MCF 10A (cell line): ENCODE measurements at regions not wholly inside any gene's neighbourhood (a gene's known extent, or its start where the extent isn't known, plus 50 kb on each side); places are given as distances from the start of the nearest gene placed in this dataset.

Source experiments
- BruUV-seq: library from RNA; stranded (reverse); fragments of 400-500 nt; replicated peaks from 2 replicates; lab custom pipeline; 2021; lab: Mats Ljungman, UMichigan
- CTCF ChIA-PET: fragments of 300-600 bp; sonication (Branson Sonifier 250); formaldehyde crosslinking; extraction: SDS; loops from one replicate; lab custom pipeline; 2021; ENCODE audit warnings: antibody characterized with exemption, inconsistent platforms; lab: Yijun Ruan, JAX
- POLR2A ChIA-PET: fragments of 300-600, 350-650 bp; sonication (Branson Sonifier 250); formaldehyde crosslinking; extraction: SDS; loops from one replicate; lab custom pipeline; 2020; ENCODE audit warnings: antibody characterized with exemption, inconsistent platforms; lab: Yijun Ruan, JAX
- DNase-seq: peaks from one replicate; pipeline ENCODE4 v3.0.0-alpha.2; 2018; ENCODE audit not compliant: unreplicated experiment
- H3K27ac Mint-ChIP-seq: one replicate; pipeline ENCODE4 v1.8.0; 2022; ENCODE audit warnings: mild to moderate bottlenecking, low read depth, mixed read lengths; ENCODE audit not compliant: unreplicated experiment
- H3K27me3 Mint-ChIP-seq: one replicate; pipeline ENCODE4 v1.8.0; 2022; ENCODE audit warnings: mixed read lengths; ENCODE audit not compliant: insufficient read depth, unreplicated experiment
- H3K36me3 Mint-ChIP-seq: one replicate; pipeline ENCODE4 v1.8.0; 2022; ENCODE audit warnings: mild to moderate bottlenecking, moderate library complexity, mixed read lengths; ENCODE audit not compliant: insufficient read depth, unreplicated experiment
- H3K4me1 Mint-ChIP-seq: one replicate; pipeline ENCODE4 v1.8.0; 2022; ENCODE audit warnings: mixed read lengths; ENCODE audit not compliant: insufficient read depth, unreplicated experiment
- H3K4me3 Mint-ChIP-seq: one replicate; pipeline ENCODE4 v1.8.0; 2022; ENCODE audit warnings: mild to moderate bottlenecking, moderate library complexity, mixed read lengths; ENCODE audit not compliant: unreplicated experiment
- H3K9me3 Mint-ChIP-seq: one replicate; pipeline ENCODE4 v1.8.0; 2022; ENCODE audit warnings: mixed read lengths; ENCODE audit not compliant: unreplicated experiment
- CTCF ChIP-seq: fragments of 200-600 bp; IDR thresholded peaks from one replicate; pipeline ENCODE4 v1.8.0; 2022; ENCODE audit warnings: antibody characterized with exemption, mild to moderate bottlenecking; ENCODE audit not compliant: unreplicated experiment
- intact Hi-C: fragments of 100-400 bp; cut with micrococcal nuclease; formaldehyde crosslinking; loops from 2 replicates; pipeline ENCODE4 v1.14.1; 2022

- BruUV-seq: no TSS peak
- intact Hi-C loops: no loop called here
- Mint-ChIP-seq H3K36me3 (no peaks in the 10 kb centered on the region), H3K4me3 (no peak overlapping the region), H3K27ac (no peak overlapping the region), H3K9me3 (no peaks in the 10 kb centered on the region), H3K27me3 (no peaks in the 10 kb centered on the region), H3K4me1 (peaks cover 13% of the 10 kb centered on the region)
- peak; percentile 9 for DNase-seq
- TF ChIP-seq CTCF: no peak
- ChIA-PET CTCF (interaction anchor here (0.6 to 0.9 kb wide), 4 partner anchors 545 to 1280 kb away, joined by 3 to 5 read pairs (median 4); no protein-coding TSS in a partner anchor), POLR2A (interaction anchor here (0.6 to 1.2 kb wide), 3 partner anchors 91 to 470 kb away, joined by 3 to 5 read pairs (median 4); partner anchors contain the start of genes FAM76B and SESN3)
Observed at GRCh38 chr11:95698676-95699557, 90.7 kb downstream of the FAM76B start.

- Mint-ChIP-seq H3K9me3 (no peaks in the 10 kb centered on the region), H3K4me3 (no peak overlapping the region), H3K27ac (no peak overlapping the region), H3K36me3 (no peaks in the 10 kb centered on the region), H3K4me1 (peaks cover 11% of the 10 kb centered on the region), H3K27me3 (no peaks in the 10 kb centered on the region)
- ChIA-PET CTCF (interaction anchor here (0.6 to 7.2 kb wide), 4 partner anchors 9 to 614 kb away, joined by 3 to 49 read pairs (median 4); no protein-coding TSS in a partner anchor), POLR2A (interaction anchor here (0.7 to 0.9 kb wide), 2 partner anchors 175 to 467 kb away, joined by 3 to 6 read pairs; partner anchors contain the start of gene SESN3)
- intact Hi-C loops: no loop called here
- no peak for DNase-seq
- no TSS peak for BruUV-seq
- no peak for TF ChIP-seq CTCF
Observed at GRCh38 chr11:95697614-95698408, 91.8 kb downstream of the FAM76B start.

GRCh38 chr11:95695181-95695580 lies 94.4 kb downstream of the FAM76B start:
- intact Hi-C loops: no loop called here
- H3K27me3 Mint-ChIP-seq: no peaks in the 10 kb centered on the region
- H3K4me1 Mint-ChIP-seq: peaks cover 4% of the 10 kb centered on the region
- no peaks in the 10 kb centered on the region for H3K9me3 Mint-ChIP-seq
- H3K36me3 Mint-ChIP-seq: no peaks in the 10 kb centered on the region
- DNase-seq: no peak
- CTCF ChIA-PET: interaction anchor here (0.6 to 7.2 kb wide), 4 partner anchors 11 to 543 kb away, joined by 3 to 49 read pairs (median 8); no protein-coding TSS in a partner anchor
- H3K4me3 Mint-ChIP-seq: no peak overlapping the region
- POLR2A ChIA-PET: interaction anchor here (0.7 kb wide), 1 partner anchor 190 kb away, joined by 3 read pairs; no protein-coding TSS in a partner anchor
- no peak overlapping the region for H3K27ac Mint-ChIP-seq
- TF ChIP-seq CTCF: no peak
- no TSS peak for BruUV-seq

GRCh38 chr11:95693298-95693697 lies 96.3 kb downstream of the FAM76B start:
- no peak for DNase-seq
- no peak overlapping the region for H3K4me3 Mint-ChIP-seq
- no TSS peak for BruUV-seq
- ChIA-PET CTCF (interaction anchor here (0.8 to 7.2 kb wide), 4 partner anchors 9 to 538 kb away, joined by 3 to 49 read pairs (median 4); no protein-coding TSS in a partner anchor), POLR2A (no interaction called here)
- intact Hi-C loops: no loop called here
- H3K4me1 Mint-ChIP-seq: no peaks in the 10 kb centered on the region
- H3K27me3 Mint-ChIP-seq: no peaks in the 10 kb centered on the region
- no peaks in the 10 kb centered on the region for H3K9me3 Mint-ChIP-seq
- no peaks in the 10 kb centered on the region for H3K36me3 Mint-ChIP-seq
- no peak overlapping the region for H3K27ac Mint-ChIP-seq
- TF ChIP-seq CTCF: no peak
